HepG2 (cell line): ENCODE measurements at regions not wholly inside any gene's neighbourhood (a gene's known extent, or its start where the extent isn't known, plus 50 kb on each side); places are given as distances from the start of the nearest gene placed in this dataset.

Source experiments
- ATAC-seq: fragments of 200-7000 bp; cut with Tn5 transposase; 3 replicates; pipeline ENCODE4 v1.9.1; 2020; ENCODE audit warnings: mild to moderate bottlenecking, moderate library complexity
- BruUV-seq: library from RNA; stranded (reverse); fragments of 400-500 nt; replicated peaks from 2 replicates; lab custom pipeline; 2021; lab: Mats Ljungman, UMichigan
- CTCF ChIA-PET: fragments of 300-600 bp; formaldehyde crosslinking; extraction: SDS; loops from one replicate; lab custom pipeline; 2021; ENCODE audit warnings: low total read pairs, inconsistent platforms, low intra/inter-chr PET ratio; lab: Yijun Ruan, JAX
- POLR2A ChIA-PET: fragments of 350-600 bp; sonication (Branson Sonifier 250); formaldehyde crosslinking; loops from one replicate; lab custom pipeline; 2020; ENCODE audit warnings: antibody characterized with exemption, inconsistent platforms; lab: Yijun Ruan, JAX
- DNase-seq: peaks from one replicate; pipeline ENCODE4 v3.0.0-alpha.2; 2015; ENCODE audit warnings: low spot score
- FAIRE-seq: peaks from 3 replicates; lab custom pipeline; 2011; peaks lifted over from hg19 to GRCh38; lab: Jason Lieb, UNC
- H2AFZ ChIP-seq: one replicate; pipeline ENCODE4 v1.6.1; 2011; ENCODE audit warnings: low read length, inconsistent platforms
- H3K27ac ChIP-seq: fragments of 300-600 bp; 3 replicates; pipeline ENCODE4 v1.8.0; 2011; ENCODE audit warnings: mixed run types, mild to moderate bottlenecking, mixed read lengths, low read length, inconsistent platforms; ENCODE audit not compliant: insufficient read depth; ENCODE audit errors: extremely low read length
- H3K27me3 ChIP-seq, 2 experiments: fragments of 200-600 bp in 1 of 2; 2 replicates in 1 of 2; 3 replicates in 1 of 2; pipeline versions ENCODE4 v1.6.0 to v1.8.0; 2011; ENCODE audit warnings: low read length in 2 of 2, mild to moderate bottlenecking in 2 of 2, moderate library complexity in 2 of 2, inconsistent platforms in 1 of 2; ENCODE audit not compliant: insufficient read depth in 2 of 2, control insufficient read depth in 1 of 2
- H3K36me3 ChIP-seq, 2 experiments: fragments of 200-600 bp in 1 of 2; replicated peaks in 1 of 2; 2 replicates in 1 of 2; 3 replicates in 1 of 2; pipeline versions ENCODE4 v1.5.1 to v1.8.0; 2011; ENCODE audit warnings: low read length in 2 of 2, inconsistent platforms in 1 of 2; ENCODE audit not compliant: insufficient read depth in 2 of 2, control insufficient read depth in 1 of 2
- H3K4me1 ChIP-seq: 2 replicates; pipeline ENCODE4 v1.5.1; 2012; ENCODE audit warnings: low read length, inconsistent platforms; ENCODE audit not compliant: insufficient read depth
- H3K4me2 ChIP-seq: 2 replicates; pipeline ENCODE4 v1.6.0; 2011; ENCODE audit warnings: low read depth, low read length, inconsistent platforms
- H3K4me3 ChIP-seq, 3 experiments: fragments of 200-600 bp in 1 of 3; sonication (generic), shearing (Covaris generic) in 1 of 3; replicated peaks in 1 of 3; 2 replicates each; pipeline ENCODE4 v1.5.1; 2011 to 2016; ENCODE audit warnings: low read length in 3 of 3, inconsistent platforms in 2 of 3, low read depth in 2 of 3, mild to moderate bottlenecking in 2 of 3, control low read depth in 1 of 3, mixed read lengths in 1 of 3; ENCODE audit not compliant: insufficient read depth in 1 of 3
- H3K79me2 ChIP-seq: one replicate; pipeline ENCODE4 v1.6.1; 2011; ENCODE audit warnings: low read length, inconsistent platforms; ENCODE audit not compliant: insufficient read depth
- H3K9ac ChIP-seq: 2 replicates; pipeline ENCODE4 v1.6.0; 2011; ENCODE audit warnings: mild to moderate bottlenecking, low read depth, low read length, inconsistent platforms; ENCODE audit not compliant: insufficient read depth
- H3K9me3 ChIP-seq: 2 replicates; pipeline ENCODE4 v1.5.1; 2012; ENCODE audit warnings: mild to moderate bottlenecking, low read length
- H4K20me1 ChIP-seq: 2 replicates; pipeline ENCODE4 v1.6.0; 2011; ENCODE audit warnings: inconsistent platforms, mild to moderate bottlenecking, low read length, moderate library complexity; ENCODE audit not compliant: insufficient read depth
- CBX2 ChIP-seq, 2 experiments: fragments of 200-600 bp in 1 of 2; sonication (generic); formaldehyde crosslinking in 1 of 2; IDR thresholded peaks; 2 replicates each; pipeline versions ENCODE4 v1.7.0 to v1.8.1; 2018 to 2022; ENCODE audit warnings: low read depth in 2 of 2, low read length in 1 of 2, mild to moderate bottlenecking in 1 of 2, missing genetic modification reagents in 1 of 2
- HIVEP1 ChIP-seq: sonication (generic); formaldehyde crosslinking; IDR thresholded peaks from 2 replicates; pipeline ENCODE4 v1.4.0; 2020; ENCODE audit warnings: mild to moderate bottlenecking, missing genetic modification reagents
- IKZF1 ChIP-seq: fragments of 450-650 bp; IDR thresholded peaks from 2 replicates; pipeline ENCODE4 v1.7.1; 2016
- MLLT10 ChIP-seq: sonication (generic); formaldehyde crosslinking; IDR thresholded peaks from 2 replicates; pipeline ENCODE4 v1.4.0; 2020; ENCODE audit warnings: missing genetic modification reagents
- PAWR ChIP-seq: sonication (generic); formaldehyde crosslinking; IDR thresholded peaks from 2 replicates; pipeline ENCODE4 v1.4.0; 2020; ENCODE audit warnings: missing genetic modification reagents, mild to moderate bottlenecking, borderline replicate concordance
- SRF ChIP-seq: IDR thresholded peaks from 2 replicates; pipeline ENCODE4 v1.6.1; 2011; ENCODE audit warnings: mild to moderate bottlenecking, low read depth, low read length, moderate library complexity
- SYNCRIP ChIP-seq: fragments of 200-400 bp; formaldehyde crosslinking; IDR thresholded peaks from 2 replicates; pipeline ENCODE4 v1.6.1; 2018; ENCODE audit warnings: mild to moderate bottlenecking, low read depth, low read length; ENCODE audit not compliant: insufficient read depth
- ZFAT ChIP-seq: sonication (generic); formaldehyde crosslinking; conservative IDR thresholded peaks from 2 replicates; pipeline ENCODE4 v1.8.1; 2023; ENCODE audit warnings: missing genetic modification reagents, inconsistent platforms
- ZNF337 ChIP-seq: sonication (generic); formaldehyde crosslinking; IDR thresholded peaks from 2 replicates; pipeline ENCODE4 v1.5.1; 2020; ENCODE audit warnings: missing genetic modification reagents, low read depth, mild to moderate bottlenecking, borderline replicate concordance
- ZNF589 ChIP-seq: sonication (generic); formaldehyde crosslinking; conservative IDR thresholded peaks from 2 replicates; pipeline ENCODE4 v1.8.0; 2022; ENCODE audit warnings: mild to moderate bottlenecking, moderate library complexity, missing genetic modification reagents
- ZNF737 ChIP-seq: sonication (generic); formaldehyde crosslinking; IDR thresholded peaks from 2 replicates; pipeline ENCODE4 v1.5.0; 2020; ENCODE audit warnings: missing genetic modification reagents, mild to moderate bottlenecking, borderline replicate concordance
- ZZZ3 ChIP-seq: sonication (generic); formaldehyde crosslinking; IDR thresholded peaks from 2 replicates; pipeline ENCODE4 v1.4.0; 2020; ENCODE audit warnings: missing genetic modification reagents, mild to moderate bottlenecking, borderline replicate concordance
- WGBS: methylation state at CpG from one replicate; pipeline ENCODE4 v1.1.6; 2017; ENCODE audit warnings: low lambda C conversion rate; 5-methylcytosine and 5-hydroxymethylcytosine counted together
- in situ Hi-C: cut with HindIII; loops from 2 replicates; pipeline ENCODE4 v1.10.0; 2017; ENCODE audit warnings: low pct_unique_long_range_greater_than_20kb; ENCODE audit not compliant: extremely low pct_ligation_motif_present
- intact Hi-C: fragments of 100-400 bp; cut with micrococcal nuclease; formaldehyde crosslinking; loops from one replicate; pipeline ENCODE4 v1.10.0; 2022; ENCODE audit not compliant: unreplicated experiment
- TF ChIP-seq, protein P1 (sequence below): sonication (generic); formaldehyde crosslinking; conservative IDR thresholded peaks from 2 replicates; pipeline ENCODE4 v1.5.0; 2020; ENCODE audit warnings: missing genetic modification reagents
- TF ChIP-seq, protein P2 (sequence below): sonication (generic); formaldehyde crosslinking; IDR thresholded peaks from 2 replicates; pipeline ENCODE4 v1.4.0; 2020; ENCODE audit warnings: missing genetic modification reagents, borderline replicate concordance

- H3K4me3 ChIP-seq = no peak overlapping the region
- no peaks in the 10 kb centered on the region for H3K36me3 ChIP-seq
- CTCF ChIA-PET = no interaction called here
- BruUV-seq = no TSS peak
- peaks cover 0 to 11% of the 10 kb centered on the region in 2 experiments; a peak in 2 of 5 replicates for H3K27me3 ChIP-seq
- no peak overlapping the region for H3K27ac ChIP-seq
- intact Hi-C loops = no loop called here
- DNase-seq (no peak), FAIRE-seq (no peak), ATAC-seq (no peak)
- in situ Hi-C loops = no loop called here
- WGBS = 6% methylated on average over 6 of the region's 6 CpGs
- no peaks in the 10 kb centered on the region for H3K9me3 ChIP-seq
- H3K79me2 ChIP-seq = no peaks in the 10 kb centered on the region
- H3K4me1 ChIP-seq = no peaks in the 10 kb centered on the region
- H3K4me2 ChIP-seq = no peak overlapping the region
- no peak overlapping the region for H2AFZ ChIP-seq
- POLR2A ChIA-PET = no interaction called here
- no peak overlapping the region for H3K9ac ChIP-seq
- no peaks in the 10 kb centered on the region for H4K20me1 ChIP-seq
- TF ChIP-seq, protein P1, sequence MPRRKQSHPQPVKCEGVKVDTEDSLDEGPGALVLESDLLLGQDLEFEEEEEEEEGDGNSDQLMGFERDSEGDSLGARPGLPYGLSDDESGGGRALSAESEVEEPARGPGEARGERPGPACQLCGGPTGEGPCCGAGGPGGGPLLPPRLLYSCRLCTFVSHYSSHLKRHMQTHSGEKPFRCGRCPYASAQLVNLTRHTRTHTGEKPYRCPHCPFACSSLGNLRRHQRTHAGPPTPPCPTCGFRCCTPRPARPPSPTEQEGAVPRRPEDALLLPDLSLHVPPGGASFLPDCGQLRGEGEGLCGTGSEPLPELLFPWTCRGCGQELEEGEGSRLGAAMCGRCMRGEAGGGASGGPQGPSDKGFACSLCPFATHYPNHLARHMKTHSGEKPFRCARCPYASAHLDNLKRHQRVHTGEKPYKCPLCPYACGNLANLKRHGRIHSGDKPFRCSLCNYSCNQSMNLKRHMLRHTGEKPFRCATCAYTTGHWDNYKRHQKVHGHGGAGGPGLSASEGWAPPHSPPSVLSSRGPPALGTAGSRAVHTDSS (CRISPR knock-in tag) = no peak
- no peak for TF ChIP-seq CBX2 (IDR thresholded peaks at IDR 0.05; ENCODE audit: low read depth, low read length)
- TF ChIP-seq CBX2 (CRISPR knock-in tag; IDR thresholded peaks at IDR 0.05; ENCODE audit: low read depth) = no peak
- TF ChIP-seq ZZZ3 = no peak
- TF ChIP-seq SRF = no peak
- TF ChIP-seq IKZF1 = no peak
- no peak for TF ChIP-seq MLLT10 (CRISPR knock-in tag)
- TF ChIP-seq ZNF737 (CRISPR knock-in tag) = no peak
- no peak for TF ChIP-seq ZFAT
- TF ChIP-seq, protein P2, sequence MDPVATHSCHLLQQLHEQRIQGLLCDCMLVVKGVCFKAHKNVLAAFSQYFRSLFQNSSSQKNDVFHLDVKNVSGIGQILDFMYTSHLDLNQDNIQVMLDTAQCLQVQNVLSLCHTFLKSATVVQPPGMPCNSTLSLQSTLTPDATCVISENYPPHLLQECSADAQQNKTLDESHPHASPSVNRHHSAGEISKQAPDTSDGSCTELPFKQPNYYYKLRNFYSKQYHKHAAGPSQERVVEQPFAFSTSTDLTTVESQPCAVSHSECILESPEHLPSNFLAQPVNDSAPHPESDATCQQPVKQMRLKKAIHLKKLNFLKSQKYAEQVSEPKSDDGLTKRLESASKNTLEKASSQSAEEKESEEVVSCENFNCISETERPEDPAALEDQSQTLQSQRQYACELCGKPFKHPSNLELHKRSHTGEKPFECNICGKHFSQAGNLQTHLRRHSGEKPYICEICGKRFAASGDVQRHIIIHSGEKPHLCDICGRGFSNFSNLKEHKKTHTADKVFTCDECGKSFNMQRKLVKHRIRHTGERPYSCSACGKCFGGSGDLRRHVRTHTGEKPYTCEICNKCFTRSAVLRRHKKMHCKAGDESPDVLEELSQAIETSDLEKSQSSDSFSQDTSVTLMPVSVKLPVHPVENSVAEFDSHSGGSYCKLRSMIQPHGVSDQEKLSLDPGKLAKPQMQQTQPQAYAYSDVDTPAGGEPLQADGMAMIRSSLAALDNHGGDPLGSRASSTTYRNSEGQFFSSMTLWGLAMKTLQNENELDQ = no peak
- no peak for TF ChIP-seq ZNF589 (CRISPR knock-in tag)
- TF ChIP-seq SYNCRIP = no peak
- no peak for TF ChIP-seq PAWR (CRISPR knock-in tag)
- no peak for TF ChIP-seq HIVEP1 (CRISPR knock-in tag)
- no peak for TF ChIP-seq ZNF337 (CRISPR knock-in tag)
These were observed 102.2 kb upstream of the ANKRD1 start for GRCh38 chr10:91022924-91023699.
